ENCODE measurements at regions not wholly inside any gene's neighbourhood (a gene's known extent, or its start where the extent isn't known, plus 50 kb on each side); places are given as distances from the start of the nearest gene placed in this dataset.

GRCh38 chr1:244313346-244313745 is 138.4 kb downstream of the ADSS2 start:
- DNase-seq (no peak), ATAC-seq (no peak)
- Histone ChIP-seq H3K4me1 (no peaks in the 10 kb centered on the region), H3K27ac (no peak overlapping the region), H3K27me3 (no peaks in the 10 kb centered on the region), H3K4me3 (no peak overlapping the region), H3K9me3 (no peaks in the 10 kb centered on the region), H3K36me3 (no peaks in the 10 kb centered on the region)
- no peak for TF ChIP-seq CTCF (IDR thresholded peaks at IDR 0.05)
- intact Hi-C loops (cut with DNase I), result no loop called here

GRCh38 chr1:244314921-244315559 is 136.7 kb downstream of the ADSS2 start:
- Histone ChIP-seq H3K36me3 (no peaks in the 10 kb centered on the region), H3K4me1 (no peaks in the 10 kb centered on the region), H3K27ac (no peak overlapping the region), H3K27me3 (no peaks in the 10 kb centered on the region), H3K9me3 (no peaks in the 10 kb centered on the region), H3K4me3 (no peak overlapping the region)
- no peak for ATAC-seq
- no peak for DNase-seq
- no peak for TF ChIP-seq CTCF (IDR thresholded peaks at IDR 0.05)
- intact Hi-C loops (cut with DNase I), result no loop called here

GRCh38 chr1:244315996-244316395 is 135.7 kb downstream of the ADSS2 start:
- no peak overlapping the region for H3K4me3 ChIP-seq
- H3K27me3 ChIP-seq, result no peaks in the 10 kb centered on the region
- TF ChIP-seq CTCF (IDR thresholded peaks at IDR 0.05), result no peak
- H3K4me1 ChIP-seq, result no peaks in the 10 kb centered on the region
- ATAC-seq, result no peak
- intact Hi-C loops (cut with DNase I), result no loop called here
- no peak for DNase-seq
- H3K27ac ChIP-seq, result no peak overlapping the region
- H3K9me3 ChIP-seq, result no peaks in the 10 kb centered on the region
- no peaks in the 10 kb centered on the region for H3K36me3 ChIP-seq

GRCh38 chr1:244316407-244316806 is 135.3 kb downstream of the ADSS2 start:
- no peaks in the 10 kb centered on the region for H3K27me3 ChIP-seq
- intact Hi-C loops (cut with DNase I), result no loop called here
- no peak for ATAC-seq
- no peak overlapping the region for H3K27ac ChIP-seq
- H3K4me1 ChIP-seq, result peaks cover 2% of the 10 kb centered on the region
- no peak for DNase-seq
- no peak for TF ChIP-seq CTCF (IDR thresholded peaks at IDR 0.05)
- no peak overlapping the region for H3K4me3 ChIP-seq
- no peaks in the 10 kb centered on the region for H3K36me3 ChIP-seq
- H3K9me3 ChIP-seq, result no peaks in the 10 kb centered on the region

GRCh38 chr1:244316986-244317655 is 134.6 kb downstream of the ADSS2 start:
- Histone ChIP-seq H3K27me3 (no peaks in the 10 kb centered on the region), H3K27ac (no peak overlapping the region), H3K4me1 (peaks cover 9% of the 10 kb centered on the region), H3K9me3 (no peaks in the 10 kb centered on the region), H3K4me3 (no peak overlapping the region), H3K36me3 (no peaks in the 10 kb centered on the region)
- no peak for TF ChIP-seq CTCF (IDR thresholded peaks at IDR 0.05)
- ATAC-seq, result no peak
- no peak for DNase-seq
- intact Hi-C loops (cut with DNase I), result no loop called here

Data from upper lobe of right lung (tissue), 1 donor.